Vagina (tissue), 2 donors: ENCODE measurements at regions not wholly inside any gene's neighbourhood (a gene's known extent, or its start where the extent isn't known, plus 50 kb on each side); places are given as distances from the start of the nearest gene placed in this dataset.
"Not testable (repeated sequence)": the region's sequence is repeated elsewhere in the genome, so short reads cannot be mapped to it uniquely, and the experiment has no call there.

Experiments
- DNase-seq, 2 donors: peaks; one replicate each; pipeline ENCODE4 v3.0.0-alpha.2; 2017; ENCODE audit errors: extremely low spot score in 2 of 2
- H3K27ac ChIP-seq: fragments of 200-600 bp; sonication (generic); one replicate; pipeline ENCODE4 v1.5.1; 2019
- H3K27me3 ChIP-seq: fragments of 200-600 bp; sonication (generic); one replicate; pipeline ENCODE4 v1.5.1; 2019
- H3K36me3 ChIP-seq, 2 donors: fragments of 200-600 bp; sonication (generic); one replicate each; pipeline ENCODE4 v1.5.1; 2017 to 2019
- H3K4me1 ChIP-seq: fragments of 200-600 bp; sonication (generic); one replicate; pipeline ENCODE4 v1.5.1; 2019
- H3K4me3 ChIP-seq, 2 donors: fragments of 200-600 bp; sonication (generic); 1 replicate in 1 of 2; 2 replicates in 1 of 2; pipeline ENCODE4 v1.5.1; 2016 to 2019
- H3K9me3 ChIP-seq: fragments of 200-600 bp; sonication (generic); one replicate; pipeline ENCODE4 v1.5.1; 2019
- CTCF ChIP-seq, 3 experiments: fragments of 450-650 bp in 2 of 3; fragments of 200-600 bp in 1 of 3; sonication (generic) in 1 of 3; IDR thresholded peaks; one replicate each; pipeline ENCODE4 v1.5.1; 2017 to 2019; ENCODE audit warnings: antibody characterized with exemption in 3 of 3, mild to moderate bottlenecking in 2 of 3, moderate library complexity in 2 of 3
- POLR2A ChIP-seq, 2 donors: fragments of 450-650 bp; IDR thresholded peaks; one replicate each; pipeline ENCODE4 v1.6.1; 2017; ENCODE audit warnings: antibody characterized with exemption in 2 of 2, mild to moderate bottlenecking in 2 of 2, moderate library complexity in 2 of 2
- POLR2AphosphoS5 ChIP-seq, 2 donors: sonication (generic); formaldehyde crosslinking; IDR thresholded peaks; one replicate each; pipeline ENCODE4 v1.9.0; 2017; ENCODE audit warnings: antibody characterized with exemption in 2 of 2, mild to moderate bottlenecking in 2 of 2, low read depth in 1 of 2; ENCODE audit not compliant: insufficient read depth in 1 of 2
- intact Hi-C: fragments of 100-400 bp; cut with DNase I; formaldehyde crosslinking; loops from one replicate; pipeline ENCODE4 v1.15.1; 2023

- no peaks in the 10 kb centered on the region for H3K36me3 ChIP-seq
- no peak overlapping the region for H3K27ac ChIP-seq
- H3K27me3 ChIP-seq: no peaks in the 10 kb centered on the region
- intact Hi-C loops: no loop called here
- DNase-seq: no peak
- H3K4me3 ChIP-seq: no peak overlapping the region
- H3K4me1 ChIP-seq: no peaks in the 10 kb centered on the region
- no peaks in the 10 kb centered on the region for H3K9me3 ChIP-seq
- TF ChIP-seq POLR2A (IDR thresholded peaks at IDR 0.05) (no peak), CTCF (IDR thresholded peaks at IDR 0.05) (no peak), POLR2AphosphoS5 (IDR thresholded peaks at IDR 0.05; ENCODE audit: insufficient read depth in 1 of 2, low read depth in 1 of 2) (no peak)
Observed at GRCh38 chr5:21398511-21398910, 1410.5 kb upstream of the CDH18 start.

- no peak for TF ChIP-seq CTCF (IDR thresholded peaks at IDR 0.05)
- TF ChIP-seq POLR2AphosphoS5 (IDR thresholded peaks at IDR 0.05; ENCODE audit: insufficient read depth in 1 of 2, low read depth in 1 of 2): no peak
- TF ChIP-seq POLR2A (IDR thresholded peaks at IDR 0.05): no peak
- no peaks in the 10 kb centered on the region for H3K4me1 ChIP-seq
- H3K27ac ChIP-seq: no peak overlapping the region
- intact Hi-C loops: no loop called here
- no peaks in the 10 kb centered on the region for H3K27me3 ChIP-seq
- no peaks in the 10 kb centered on the region for H3K9me3 ChIP-seq
- no peaks in the 10 kb centered on the region for H3K36me3 ChIP-seq
- no peak for DNase-seq
- no peak overlapping the region for H3K4me3 ChIP-seq
Observed at GRCh38 chr5:21397693-21398092, 1409.7 kb upstream of the CDH18 start.

GRCh38 chr5:21391506-21391905, 1403.5 kb upstream of the CDH18 start:
- Histone ChIP-seq H3K4me1 (no peaks in the 10 kb centered on the region), H3K36me3 (no peaks in the 10 kb centered on the region), H3K9me3 (no peaks in the 10 kb centered on the region), H3K27ac (no peak overlapping the region), H3K27me3 (no peaks in the 10 kb centered on the region), H3K4me3 (no peak overlapping the region)
- intact Hi-C loops: no loop called here
- TF ChIP-seq POLR2A (IDR thresholded peaks at IDR 0.05) (no peak), POLR2AphosphoS5 (IDR thresholded peaks at IDR 0.05; ENCODE audit: insufficient read depth in 1 of 2, low read depth in 1 of 2) (no peak), CTCF (IDR thresholded peaks at IDR 0.05) (no peak)
- DNase-seq: no peak

- H3K36me3 ChIP-seq, DNase-seq, H3K27ac ChIP-seq, H3K4me3 ChIP-seq, H3K27me3 ChIP-seq, H3K9me3 ChIP-seq, intact Hi-C loops, H3K4me1 ChIP-seq: not testable (repeated sequence)
Observed at GRCh38 chr5:21360754-21361153, 1372.8 kb upstream of the CDH18 start.

- intact Hi-C loops, H3K4me1 ChIP-seq, H3K9me3 ChIP-seq, H3K27me3 ChIP-seq, H3K4me3 ChIP-seq, H3K36me3 ChIP-seq, DNase-seq, H3K27ac ChIP-seq: not testable (repeated sequence)
Observed at GRCh38 chr5:21341948-21342261, 1353.9 kb upstream of the CDH18 start.

- H3K4me1 ChIP-seq, H3K27ac ChIP-seq, H3K36me3 ChIP-seq, intact Hi-C loops, DNase-seq, H3K27me3 ChIP-seq, H3K9me3 ChIP-seq, H3K4me3 ChIP-seq: not testable (repeated sequence)
Observed at GRCh38 chr5:21341203-21341947, 1353.4 kb upstream of the CDH18 start.

GRCh38 chr5:21340233-21340632, 1352.2 kb upstream of the CDH18 start:
- H3K27me3 ChIP-seq, H3K4me3 ChIP-seq, DNase-seq, H3K27ac ChIP-seq, H3K9me3 ChIP-seq, intact Hi-C loops, H3K4me1 ChIP-seq, H3K36me3 ChIP-seq: not testable (repeated sequence)

- DNase-seq, H3K27me3 ChIP-seq, H3K27ac ChIP-seq, intact Hi-C loops, H3K36me3 ChIP-seq, H3K9me3 ChIP-seq, H3K4me3 ChIP-seq, H3K4me1 ChIP-seq: not testable (repeated sequence)
Observed at GRCh38 chr5:21336478-21336877, 1348.5 kb upstream of the CDH18 start.

GRCh38 chr5:21315376-21315775, 1327.4 kb upstream of the CDH18 start:
- H3K27ac ChIP-seq, DNase-seq, H3K4me1 ChIP-seq, H3K27me3 ChIP-seq, H3K36me3 ChIP-seq, intact Hi-C loops, H3K9me3 ChIP-seq, H3K4me3 ChIP-seq: not testable (repeated sequence)

- not testable (repeated sequence) for DNase-seq, H3K36me3 ChIP-seq, H3K9me3 ChIP-seq
Observed at GRCh38 chr5:21301205-21301604, 1313.2 kb upstream of the CDH18 start.

More at GRCh38 chr5:21301205-21301604, 1313.2 kb upstream of the CDH18 start:
- intact Hi-C loops, H3K4me3 ChIP-seq, H3K27me3 ChIP-seq, H3K27ac ChIP-seq, H3K4me1 ChIP-seq: not testable (repeated sequence)
